ENCODE measurements at regions not wholly inside any gene's neighbourhood (a gene's known extent, or its start where the extent isn't known, plus 50 kb on each side); places are given as distances from the start of the nearest gene placed in this dataset.

- H3K36me3 ChIP-seq (ENCODE audit: control insufficient read depth, low read length) = no peaks in the 10 kb centered on the region
- no peaks in the 10 kb centered on the region for H3K27me3 ChIP-seq (ENCODE audit: control insufficient read depth, low read length)
- no peaks in the 10 kb centered on the region for H3K9me3 ChIP-seq (ENCODE audit: control insufficient read depth, insufficient read depth, low read length)
- no peaks in the 10 kb centered on the region for H3K9me2 ChIP-seq (replicated peaks; ENCODE audit: control insufficient read depth, low read length)
- no peak overlapping the region for H3K4me2 ChIP-seq (ENCODE audit: low read length)
- no peak overlapping the region for H3K27ac ChIP-seq (ENCODE audit: low read depth, low read length)
- H3F3A ChIP-seq (ENCODE audit: control insufficient read depth, insufficient read depth) = no peaks in the 10 kb centered on the region
- no peaks in the 10 kb centered on the region for H3K79me2 ChIP-seq (ENCODE audit: control insufficient read depth, low read length)
- TF ChIP-seq CTCF (IDR thresholded peaks at IDR 0.05; ENCODE audit: low read depth, low read length, poor library complexity, severe bottlenecking) = no peak
- no peak for TF ChIP-seq EZH2phosphoT487 (IDR thresholded peaks at IDR 0.05; ENCODE audit: borderline replicate concordance, low read length)
- H3K4me3 ChIP-seq (ENCODE audit: low read length) = no peak overlapping the region
- H4K20me1 ChIP-seq (ENCODE audit: control insufficient read depth, insufficient read depth, low read depth, low read length) = no peaks in the 10 kb centered on the region
- no peaks in the 10 kb centered on the region for H3K4me1 ChIP-seq (ENCODE audit: control insufficient read depth, low read length)
Observed at GRCh38 chr9:71213633-71214032, 92.2 kb upstream of the TRPM3 start.

- TF ChIP-seq CTCF (IDR thresholded peaks at IDR 0.05; ENCODE audit: low read depth, low read length, poor library complexity, severe bottlenecking) = no peak
- Histone ChIP-seq H3K9me2 (replicated peaks; ENCODE audit: control insufficient read depth, low read length) (no peaks in the 10 kb centered on the region), H3K27ac (ENCODE audit: low read depth, low read length) (no peak overlapping the region), H3K36me3 (ENCODE audit: control insufficient read depth, low read length) (no peaks in the 10 kb centered on the region), H3K9me3 (ENCODE audit: control insufficient read depth, insufficient read depth, low read length) (no peaks in the 10 kb centered on the region), H3K79me2 (ENCODE audit: control insufficient read depth, low read length) (no peaks in the 10 kb centered on the region), H3F3A (ENCODE audit: control insufficient read depth, insufficient read depth) (no peaks in the 10 kb centered on the region), H3K4me3 (ENCODE audit: low read length) (no peak overlapping the region), H3K4me2 (ENCODE audit: low read length) (no peak overlapping the region), H3K4me1 (ENCODE audit: control insufficient read depth, low read length) (no peaks in the 10 kb centered on the region), H3K27me3 (ENCODE audit: control insufficient read depth, low read length) (no peaks in the 10 kb centered on the region), H4K20me1 (ENCODE audit: control insufficient read depth, insufficient read depth, low read depth, low read length) (no peaks in the 10 kb centered on the region)
Observed at GRCh38 chr9:71210326-71210725, 88.9 kb upstream of the TRPM3 start.

GRCh38 chr9:71209890-71210289, 88.5 kb upstream of the TRPM3 start:
- Histone ChIP-seq H3F3A (ENCODE audit: control insufficient read depth, insufficient read depth) (no peaks in the 10 kb centered on the region), H3K79me2 (ENCODE audit: control insufficient read depth, low read length) (no peaks in the 10 kb centered on the region), H4K20me1 (ENCODE audit: control insufficient read depth, insufficient read depth, low read depth, low read length) (no peaks in the 10 kb centered on the region), H3K9me2 (replicated peaks; ENCODE audit: control insufficient read depth, low read length) (no peaks in the 10 kb centered on the region), H3K4me1 (ENCODE audit: control insufficient read depth, low read length) (no peaks in the 10 kb centered on the region), H3K4me3 (ENCODE audit: low read length) (no peak overlapping the region), H3K9me3 (ENCODE audit: control insufficient read depth, insufficient read depth, low read length) (no peaks in the 10 kb centered on the region), H3K27me3 (ENCODE audit: control insufficient read depth, low read length) (no peaks in the 10 kb centered on the region), H3K36me3 (ENCODE audit: control insufficient read depth, low read length) (no peaks in the 10 kb centered on the region), H3K4me2 (ENCODE audit: low read length) (no peak overlapping the region), H3K27ac (ENCODE audit: low read depth, low read length) (no peak overlapping the region)
- TF ChIP-seq EZH2phosphoT487 (IDR thresholded peaks at IDR 0.05; ENCODE audit: borderline replicate concordance, low read length) = no peak
- TF ChIP-seq CTCF (IDR thresholded peaks at IDR 0.05; ENCODE audit: low read depth, low read length, poor library complexity, severe bottlenecking) = no peak

GRCh38 chr9:71202931-71203330, 81.5 kb upstream of the TRPM3 start:
- H3K9me3 ChIP-seq (ENCODE audit: control insufficient read depth, insufficient read depth, low read length) = no peaks in the 10 kb centered on the region
- no peaks in the 10 kb centered on the region for H3K4me1 ChIP-seq (ENCODE audit: control insufficient read depth, low read length)
- no peak overlapping the region for H3K4me2 ChIP-seq (ENCODE audit: low read length)
- no peaks in the 10 kb centered on the region for H3K79me2 ChIP-seq (ENCODE audit: control insufficient read depth, low read length)
- no peaks in the 10 kb centered on the region for H4K20me1 ChIP-seq (ENCODE audit: control insufficient read depth, insufficient read depth, low read depth, low read length)
- no peaks in the 10 kb centered on the region for H3K9me2 ChIP-seq (replicated peaks; ENCODE audit: control insufficient read depth, low read length)
- no peak overlapping the region for H3K27ac ChIP-seq (ENCODE audit: low read depth, low read length)
- TF ChIP-seq CTCF (IDR thresholded peaks at IDR 0.05; ENCODE audit: low read depth, low read length, poor library complexity, severe bottlenecking) (no peak), EZH2phosphoT487 (IDR thresholded peaks at IDR 0.05; ENCODE audit: borderline replicate concordance, low read length) (no peak)
- H3K36me3 ChIP-seq (ENCODE audit: control insufficient read depth, low read length) = no peaks in the 10 kb centered on the region
- no peaks in the 10 kb centered on the region for H3F3A ChIP-seq (ENCODE audit: control insufficient read depth, insufficient read depth)
- H3K4me3 ChIP-seq (ENCODE audit: low read length) = no peak overlapping the region
- H3K27me3 ChIP-seq (ENCODE audit: control insufficient read depth, low read length) = no peaks in the 10 kb centered on the region
